PC-9 (cell line): ENCODE measurements at regions not wholly inside any gene's neighbourhood (a gene's known extent, or its start where the extent isn't known, plus 50 kb on each side); places are given as distances from the start of the nearest gene placed in this dataset.

Experiments used
- BruUV-seq: library from RNA; stranded (reverse); fragments of 400-500 nt; replicated peaks from 2 replicates; lab custom pipeline; 2021; lab: Mats Ljungman, UMichigan
- CTCF ChIA-PET: fragments of 300-600 bp; sonication (Branson Sonifier 250); formaldehyde crosslinking; loops from one replicate; lab custom pipeline; 2022; ENCODE audit warnings: antibody characterized with exemption; lab: Charles Lee
- POLR2A ChIA-PET: fragments of 300-600 bp; sonication (Branson Sonifier 250); formaldehyde crosslinking; loops from one replicate; lab custom pipeline; 2022; ENCODE audit warnings: antibody characterized with exemption; ENCODE audit not compliant: unreplicated experiment; lab: Charles Lee
- DNase-seq, 2 experiments: peaks; one replicate each; pipeline versions ENCODE4 v3.0.0 to v3.0.0-alpha.2; 2015 to 2022; ENCODE audit warnings: mixed read lengths in 1 of 2
- H2AFZ ChIP-seq: fragments of 200-600 bp; sonication (generic); 2 replicates; pipeline ENCODE4 v1.8.1; 2017; ENCODE audit warnings: antibody characterized with exemption
- H3F3A ChIP-seq: fragments of 200-600 bp; sonication (generic); 2 replicates; pipeline ENCODE4 v1.8.1; 2017; ENCODE audit warnings: antibody characterized with exemption, mild to moderate bottlenecking, low read depth; ENCODE audit not compliant: insufficient read depth
- H3K27ac ChIP-seq: fragments of 200-600 bp; sonication (generic); 2 replicates; pipeline ENCODE4 v1.6.1; 2016; ENCODE audit warnings: mixed run types
- H3K27me3 ChIP-seq: fragments of 200-600 bp; sonication (generic); 2 replicates; pipeline ENCODE4 v1.6.1; 2016; ENCODE audit warnings: low read depth, mixed run types; ENCODE audit not compliant: insufficient read depth
- H3K36me3 ChIP-seq: fragments of 200-600 bp; sonication (generic); 2 replicates; pipeline ENCODE4 v1.6.1; 2016; ENCODE audit warnings: low read depth, mixed run types
- H3K4me1 ChIP-seq: fragments of 200-600 bp; sonication (generic); replicated peaks from 2 replicates; pipeline ENCODE4 v1.6.1; 2016; ENCODE audit warnings: mixed run types; ENCODE audit not compliant: insufficient read depth
- H3K4me2 ChIP-seq: fragments of 200-600 bp; sonication (generic); 2 replicates; pipeline ENCODE4 v1.6.1; 2017; ENCODE audit warnings: mixed run types
- H3K4me3 ChIP-seq: fragments of 200-600 bp; sonication (generic); 2 replicates; pipeline ENCODE4 v1.6.1; 2016; ENCODE audit warnings: mixed run types
- H3K79me2 ChIP-seq: fragments of 200-600 bp; sonication (generic); 2 replicates; pipeline ENCODE4 v1.6.1; 2017; ENCODE audit warnings: low read depth, mixed run types
- H3K9me2 ChIP-seq: fragments of 200-600 bp; sonication (generic); 2 replicates; pipeline ENCODE4 v1.8.1; 2017; ENCODE audit warnings: mild to moderate bottlenecking; ENCODE audit not compliant: insufficient read depth
- H3K9me3 ChIP-seq: fragments of 200-600 bp; sonication (generic); 2 replicates; pipeline ENCODE4 v1.8.1; 2016; ENCODE audit warnings: low read depth; ENCODE audit not compliant: insufficient read depth
- H4K20me1 ChIP-seq: fragments of 200-600 bp; sonication (generic); 2 replicates; pipeline ENCODE4 v1.8.1; 2017; ENCODE audit not compliant: insufficient read depth
- CTCF ChIP-seq: fragments of 200-600 bp; sonication (generic); conservative IDR thresholded peaks from 2 replicates; pipeline ENCODE4 v1.6.1; 2017; ENCODE audit warnings: mixed run types, antibody characterized with exemption, mild to moderate bottlenecking, moderate library complexity
- EZH2 ChIP-seq: fragments of 200-600 bp; sonication (generic); IDR thresholded peaks from 2 replicates; pipeline ENCODE4 v1.8.0; 2017; ENCODE audit warnings: antibody characterized with exemption, low read depth
- intact Hi-C: fragments of 100-400 bp; cut with micrococcal nuclease; formaldehyde crosslinking; loops from one replicate; pipeline ENCODE4 v1.10.0; 2022; ENCODE audit not compliant: unreplicated experiment

- BruUV-seq: no TSS peak
- CTCF ChIA-PET: no interaction called here
- Histone ChIP-seq H3K79me2 (no peaks in the 10 kb centered on the region), H3K4me1 (no peaks in the 10 kb centered on the region), H3K4me2 (no peak overlapping the region), H2AFZ (no peak overlapping the region), H3K36me3 (no peaks in the 10 kb centered on the region), H3K9me3 (no peaks in the 10 kb centered on the region), H3F3A (no peaks in the 10 kb centered on the region), H3K9me2 (no peaks in the 10 kb centered on the region; the same call in 1 of the 2 replicates), H3K4me3 (no peak overlapping the region), H3K27me3 (peaks cover 25% of the 10 kb centered on the region; the same call in 1 of the 2 replicates), H3K27ac (no peak overlapping the region), H4K20me1 (no peaks in the 10 kb centered on the region)
- intact Hi-C loops: no loop called here
- no peak for DNase-seq
- TF ChIP-seq CTCF (no peak), EZH2 (no peak)
- POLR2A ChIA-PET: interaction anchor here (0.6 kb wide), 1 partner anchor 925 kb away, joined by 23 read pairs; no protein-coding TSS in a partner anchor
Measured at GRCh38 chr12:115558281-115558680, 719.2 kb downstream of the MED13L start.

GRCh38 chr12:115553622-115554021 lies 723.9 kb downstream of the MED13L start:
- Histone ChIP-seq H3K9me3 (no peaks in the 10 kb centered on the region), H3K27ac (no peak overlapping the region), H3K79me2 (no peaks in the 10 kb centered on the region), H3K9me2 (no peaks in the 10 kb centered on the region), H3K36me3 (no peaks in the 10 kb centered on the region), H3K4me2 (no peak overlapping the region), H3K4me1 (no peaks in the 10 kb centered on the region), H4K20me1 (no peaks in the 10 kb centered on the region), H3K4me3 (no peak overlapping the region), H3K27me3 (peaks cover 26% of the 10 kb centered on the region; the same call in 1 of the 2 replicates), H2AFZ (no peak overlapping the region), H3F3A (no peaks in the 10 kb centered on the region)
- BruUV-seq: no TSS peak
- no peak for TF ChIP-seq EZH2
- TF ChIP-seq CTCF: no peak
- CTCF ChIA-PET: no interaction called here
- POLR2A ChIA-PET: no interaction called here
- no peak for DNase-seq
- intact Hi-C loops: no loop called here

- intact Hi-C loops: no loop called here
- H3K9me3 ChIP-seq: no peaks in the 10 kb centered on the region; the same call in 1 of the 2 replicates
- no peaks in the 10 kb centered on the region for H3K9me2 ChIP-seq
- H3K4me1 ChIP-seq: no peaks in the 10 kb centered on the region
- no peaks in the 10 kb centered on the region for H3K36me3 ChIP-seq
- H3K4me2 ChIP-seq: no peak overlapping the region
- ChIA-PET CTCF (no interaction called here), POLR2A (no interaction called here)
- DNase-seq: no peak
- TF ChIP-seq EZH2 (no peak), CTCF (no peak)
- H2AFZ ChIP-seq: no peak overlapping the region
- no peaks in the 10 kb centered on the region for H3F3A ChIP-seq
- no TSS peak for BruUV-seq
- H3K27me3 ChIP-seq: no peaks in the 10 kb centered on the region
- H3K4me3 ChIP-seq: no peak overlapping the region
- H4K20me1 ChIP-seq: no peaks in the 10 kb centered on the region
- no peaks in the 10 kb centered on the region for H3K79me2 ChIP-seq
- H3K27ac ChIP-seq: no peak overlapping the region
Measured at GRCh38 chr12:115543269-115543668, 734.2 kb downstream of the MED13L start.
